Endothelial cell of umbilical vein (primary cell): ENCODE measurements at regions not wholly inside any gene's neighbourhood (a gene's known extent, or its start where the extent isn't known, plus 50 kb on each side); places are given as distances from the start of the nearest gene placed in this dataset.

Experiments used
- BruUV-seq: library from RNA; stranded (reverse); fragments of 400-500 nt; replicated peaks from 2 replicates; lab custom pipeline; 2021; lab: Mats Ljungman, UMichigan
- CTCF ChIA-PET: fragments of 300-600, 350-600 bp; sonication (Branson Sonifier 250); formaldehyde crosslinking; loops from one replicate; lab custom pipeline; 2021; ENCODE audit warnings: antibody characterized with exemption, inconsistent platforms; lab: Charles Lee
- POLR2A ChIA-PET: fragments of 300-600, 350-600 bp; sonication (Branson Sonifier 250); formaldehyde crosslinking; loops from one replicate; lab custom pipeline; 2021; ENCODE audit warnings: antibody characterized with exemption, inconsistent platforms; lab: Charles Lee
- DNase-seq: peaks from one replicate; pipeline ENCODE4 v3.0.0-alpha.2; 2011; ENCODE audit warnings: low read depth, low spot score
- FAIRE-seq: peaks from 2 replicates; lab custom pipeline; 2011; peaks lifted over from hg19 to GRCh38; lab: Jason Lieb, UNC
- H2AFZ ChIP-seq: 2 replicates; pipeline ENCODE4 v1.6.0; 2012; ENCODE audit warnings: low read depth, low read length, control low read depth, inconsistent platforms
- H3K27ac ChIP-seq: 2 replicates; pipeline ENCODE4 v1.5.1; 2011; ENCODE audit warnings: low read depth, mild to moderate bottlenecking, control low read depth, low read length, moderate library complexity; ENCODE audit not compliant: insufficient read depth
- H3K27me3 ChIP-seq, 2 experiments: 2 replicates each; pipeline versions ENCODE4 v1.6.0 to v1.6.1; 2011; ENCODE audit warnings: low read length in 2 of 2, mixed read lengths in 1 of 2; ENCODE audit not compliant: control insufficient read depth in 2 of 2, insufficient read depth in 2 of 2
- H3K36me3 ChIP-seq, 2 experiments: 2 replicates in 1 of 2; 3 replicates in 1 of 2; pipeline ENCODE4 v1.5.1; 2011; ENCODE audit warnings: low read length in 2 of 2, mild to moderate bottlenecking in 1 of 2, moderate library complexity in 1 of 2; ENCODE audit not compliant: control insufficient read depth in 2 of 2, insufficient read depth in 2 of 2; ENCODE audit errors: extremely low read depth in 1 of 2
- H3K4me1 ChIP-seq: 3 replicates; pipeline ENCODE4 v1.5.1; 2011; ENCODE audit warnings: mild to moderate bottlenecking, low read length; ENCODE audit not compliant: control insufficient read depth, insufficient read depth; ENCODE audit errors: extremely low read depth
- H3K4me2 ChIP-seq: 2 replicates; pipeline ENCODE4 v1.6.1; 2011; ENCODE audit warnings: low read length, control low read depth, mixed read lengths; ENCODE audit not compliant: insufficient read depth
- H3K4me3 ChIP-seq, 3 experiments: fragments of 200-600 bp in 1 of 3; sonication (generic), shearing (Covaris generic) in 1 of 3; replicated peaks in 1 of 3; 2 replicates each; pipeline ENCODE4 v1.5.1; 2011 to 2016; ENCODE audit warnings: control low read depth in 3 of 3, low read length in 3 of 3, mild to moderate bottlenecking in 2 of 3, inconsistent platforms in 1 of 3, low read depth in 1 of 3, moderate library complexity in 1 of 3; ENCODE audit not compliant: insufficient read depth in 1 of 3
- H3K79me2 ChIP-seq: 2 replicates; pipeline ENCODE4 v1.6.0; 2012; ENCODE audit warnings: low read length, inconsistent platforms; ENCODE audit not compliant: control insufficient read depth, insufficient read depth
- H3K9ac ChIP-seq: replicated peaks from 2 replicates; pipeline ENCODE3; 2011; ENCODE audit warnings: low read length, control low read depth; ENCODE audit not compliant: insufficient read depth; ENCODE audit errors: extremely low read depth
- H3K9me1 ChIP-seq: replicated peaks from 3 replicates; pipeline ENCODE4 v1.6.0; 2011; ENCODE audit warnings: mild to moderate bottlenecking, low read length; ENCODE audit not compliant: control insufficient read depth, insufficient read depth; ENCODE audit errors: extremely low read depth
- H3K9me3 ChIP-seq: replicated peaks from 2 replicates; pipeline ENCODE4 v1.5.1; 2012; ENCODE audit warnings: low read length, inconsistent platforms; ENCODE audit not compliant: control insufficient read depth, insufficient read depth
- H4K20me1 ChIP-seq: replicated peaks from 2 replicates; pipeline ENCODE3; 2011; ENCODE audit warnings: mild to moderate bottlenecking, low read length; ENCODE audit not compliant: control insufficient read depth, insufficient read depth; ENCODE audit errors: extremely low read depth
- CTCF ChIP-seq, 2 donors: IDR thresholded peaks; 1 replicate in 1 of 2; 2 replicates in 1 of 2; pipeline ENCODE4 v1.5.1; 2011; ENCODE audit warnings: low read length in 2 of 2, mild to moderate bottlenecking in 2 of 2, moderate library complexity in 2 of 2, control low read depth in 1 of 2, inconsistent platforms in 1 of 2, low read depth in 1 of 2; ENCODE audit not compliant: insufficient read depth in 1 of 2; ENCODE audit errors: extremely low read depth in 1 of 2
- EZH2 ChIP-seq: IDR thresholded peaks from 2 replicates; pipeline ENCODE4 v1.6.1; 2012; ENCODE audit warnings: borderline replicate concordance, low read depth, mild to moderate bottlenecking, moderate library complexity, low read length, inconsistent platforms; ENCODE audit not compliant: severe bottlenecking
- GATA2 ChIP-seq: IDR thresholded peaks from 2 replicates; pipeline ENCODE4 v1.7.0; 2011; ENCODE audit warnings: low read depth, mild to moderate bottlenecking, moderate library complexity, mixed read lengths, low read length; ENCODE audit not compliant: insufficient read length, insufficient read depth
- JUN ChIP-seq: IDR thresholded peaks from 2 replicates; pipeline ENCODE4 v1.6.1; 2011; ENCODE audit warnings: borderline replicate concordance, low read depth; ENCODE audit not compliant: insufficient read length, insufficient read depth
- MYC ChIP-seq: IDR thresholded peaks from one replicate; pipeline ENCODE4 v1.6.1; 2011; ENCODE audit warnings: mild to moderate bottlenecking, low read depth, low read length
- POLR2A ChIP-seq: IDR thresholded peaks from 2 replicates; pipeline ENCODE4 v1.6.1; 2012; ENCODE audit warnings: low read depth, mild to moderate bottlenecking, control low read depth, low read length
- POLR2AphosphoS5 ChIP-seq: IDR thresholded peaks from 2 replicates; pipeline ENCODE4 v1.6.1; 2012; ENCODE audit warnings: low read depth, mild to moderate bottlenecking, control low read depth, low read length, moderate library complexity; ENCODE audit not compliant: insufficient read depth
- dilution Hi-C: fragments of 300-500 bp; cut with MboI; formaldehyde crosslinking; loops from one replicate; pipeline ENCODE4 v1.15.0; 2019; ENCODE audit warnings: low sequenced_read_pairs; ENCODE audit not compliant: extremely low pct_ligation_motif_present
- intact Hi-C: fragments of 100-400 bp; cut with micrococcal nuclease; formaldehyde crosslinking; loops from one replicate; pipeline ENCODE4 v1.10.0; 2022
- TF ChIP-seq, protein P1 (sequence below): IDR thresholded peaks from 2 replicates; pipeline ENCODE4 v1.6.1; 2011; ENCODE audit not compliant: insufficient read depth, insufficient read length

- Histone ChIP-seq H4K20me1 (no peaks in the 10 kb centered on the region), H3K9ac (no peak overlapping the region), H3K27me3 (no peaks in the 10 kb centered on the region), H3K4me2 (no peak overlapping the region), H3K4me3 (no peak overlapping the region), H3K79me2 (no peaks in the 10 kb centered on the region), H3K27ac (no peak overlapping the region), H3K36me3 (no peaks in the 10 kb centered on the region), H3K4me1 (no peaks in the 10 kb centered on the region), H2AFZ (no peak overlapping the region), H3K9me3 (no peaks in the 10 kb centered on the region), H3K9me1 (no peaks in the 10 kb centered on the region)
- dilution Hi-C loops (no loop called here), intact Hi-C loops (no loop called here)
- FAIRE-seq (no peak), DNase-seq (no peak)
- ChIA-PET POLR2A (no interaction called here), CTCF (interaction anchor here (0.9 to 1.7 kb wide), 2 partner anchors 10 to 40 kb away, joined by 3 to 7 read pairs; no protein-coding TSS in a partner anchor)
- BruUV-seq: no TSS peak
- no peak for TF ChIP-seq POLR2A
- TF ChIP-seq GATA2: no peak
- TF ChIP-seq, protein P1, sequence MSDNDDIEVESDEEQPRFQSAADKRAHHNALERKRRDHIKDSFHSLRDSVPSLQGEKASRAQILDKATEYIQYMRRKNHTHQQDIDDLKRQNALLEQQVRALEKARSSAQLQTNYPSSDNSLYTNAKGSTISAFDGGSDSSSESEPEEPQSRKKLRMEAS: no peak
- no peak for TF ChIP-seq JUN
- TF ChIP-seq MYC: no peak
- TF ChIP-seq POLR2AphosphoS5: no peak
- no peak for TF ChIP-seq CTCF (IDR thresholded peaks at IDR 0.05; ENCODE audit: extremely low read depth in 1 of 2, insufficient read depth in 1 of 2, low read depth in 1 of 2, low read length in 2 of 2)
- TF ChIP-seq EZH2: no peak
Measured at GRCh38 chr12:58647495-58647894, 272.8 kb downstream of the LRIG3 start.
